Fibroblast of mammary gland (primary cell): ENCODE measurements at regions not wholly inside any gene's neighbourhood (a gene's known extent, or its start where the extent isn't known, plus 50 kb on each side); places are given as distances from the start of the nearest gene placed in this dataset.

Experiments
- DNase-seq: peaks from one replicate; pipeline ENCODE4 v3.0.0-alpha.2; 2010; ENCODE audit warnings: low read depth
- H3K4me3 ChIP-seq: 2 replicates; pipeline ENCODE4 v1.5.1; 2011; ENCODE audit warnings: low read depth, mild to moderate bottlenecking, low read length, moderate library complexity; ENCODE audit not compliant: control insufficient read depth
- TF ChIP-seq, protein P1 (sequence below): conservative IDR thresholded peaks from 2 replicates; pipeline ENCODE4 v1.5.1; 2011; ENCODE audit warnings: low read depth, low read length, inconsistent platforms; ENCODE audit not compliant: control insufficient read depth, insufficient read depth

GRCh38 chr14:44081146-44081545 is 425.9 kb downstream of the FSCB start:
- DNase-seq = no peak
- TF ChIP-seq, protein P1, sequence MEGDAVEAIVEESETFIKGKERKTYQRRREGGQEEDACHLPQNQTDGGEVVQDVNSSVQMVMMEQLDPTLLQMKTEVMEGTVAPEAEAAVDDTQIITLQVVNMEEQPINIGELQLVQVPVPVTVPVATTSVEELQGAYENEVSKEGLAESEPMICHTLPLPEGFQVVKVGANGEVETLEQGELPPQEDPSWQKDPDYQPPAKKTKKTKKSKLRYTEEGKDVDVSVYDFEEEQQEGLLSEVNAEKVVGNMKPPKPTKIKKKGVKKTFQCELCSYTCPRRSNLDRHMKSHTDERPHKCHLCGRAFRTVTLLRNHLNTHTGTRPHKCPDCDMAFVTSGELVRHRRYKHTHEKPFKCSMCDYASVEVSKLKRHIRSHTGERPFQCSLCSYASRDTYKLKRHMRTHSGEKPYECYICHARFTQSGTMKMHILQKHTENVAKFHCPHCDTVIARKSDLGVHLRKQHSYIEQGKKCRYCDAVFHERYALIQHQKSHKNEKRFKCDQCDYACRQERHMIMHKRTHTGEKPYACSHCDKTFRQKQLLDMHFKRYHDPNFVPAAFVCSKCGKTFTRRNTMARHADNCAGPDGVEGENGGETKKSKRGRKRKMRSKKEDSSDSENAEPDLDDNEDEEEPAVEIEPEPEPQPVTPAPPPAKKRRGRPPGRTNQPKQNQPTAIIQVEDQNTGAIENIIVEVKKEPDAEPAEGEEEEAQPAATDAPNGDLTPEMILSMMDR = no peak
- no peak overlapping the region for H3K4me3 ChIP-seq

GRCh38 chr14:44070046-44070445 is 437.0 kb downstream of the FSCB start:
- DNase-seq = no peak
- no peak overlapping the region for H3K4me3 ChIP-seq
- TF ChIP-seq, protein P1 = no peak

- H3K4me3 ChIP-seq = no peak overlapping the region
- TF ChIP-seq, protein P1 = no peak
- DNase-seq = no peak
Observed at GRCh38 chr14:44053422-44053821, 453.7 kb downstream of the FSCB start.

DNA sequence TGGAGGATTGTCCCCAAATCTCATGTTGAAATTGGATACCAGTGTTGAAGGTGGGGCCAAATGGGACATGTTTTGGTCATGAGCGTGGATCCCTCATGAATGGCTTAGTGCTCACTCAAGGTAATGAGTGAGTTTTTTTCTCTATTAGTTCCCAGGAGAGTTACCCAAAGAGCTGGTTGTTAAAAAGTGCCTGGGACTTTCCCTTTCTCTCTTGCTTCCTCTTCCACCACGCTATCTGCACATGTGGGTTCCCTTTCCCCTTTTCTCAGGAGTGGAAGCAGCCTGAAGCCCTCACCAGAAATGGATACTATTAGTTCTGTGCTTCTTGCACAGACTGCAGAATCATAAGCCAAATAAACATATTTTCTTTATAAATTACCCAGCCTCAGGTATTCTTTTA is 465.4 kb downstream of the FSCB start:
- no peak for DNase-seq
- TF ChIP-seq, protein P1 = no peak
- no peak overlapping the region for H3K4me3 ChIP-seq

DNA sequence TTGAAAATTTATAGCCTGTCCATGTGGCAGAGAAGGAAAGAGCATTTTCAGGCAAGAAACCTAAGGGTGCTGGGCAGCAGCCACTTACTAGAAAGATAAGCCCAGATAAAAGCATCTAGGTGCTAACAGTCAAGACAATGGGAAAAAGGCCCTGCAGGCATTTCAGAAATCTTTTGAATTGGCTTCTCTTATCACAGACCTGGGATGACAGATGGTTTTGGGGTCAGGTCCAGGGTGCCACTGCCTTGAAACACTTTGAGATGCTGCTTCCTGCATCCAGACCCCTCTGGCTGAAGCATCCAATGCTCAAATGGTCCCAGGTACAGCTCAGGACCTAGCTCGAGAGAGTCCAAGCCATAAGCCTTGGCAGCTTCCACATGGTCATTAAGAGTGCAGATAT is 466.5 kb downstream of the FSCB start:
- no peak for DNase-seq
- no peak overlapping the region for H3K4me3 ChIP-seq
- TF ChIP-seq, protein P1 = no peak

DNA sequence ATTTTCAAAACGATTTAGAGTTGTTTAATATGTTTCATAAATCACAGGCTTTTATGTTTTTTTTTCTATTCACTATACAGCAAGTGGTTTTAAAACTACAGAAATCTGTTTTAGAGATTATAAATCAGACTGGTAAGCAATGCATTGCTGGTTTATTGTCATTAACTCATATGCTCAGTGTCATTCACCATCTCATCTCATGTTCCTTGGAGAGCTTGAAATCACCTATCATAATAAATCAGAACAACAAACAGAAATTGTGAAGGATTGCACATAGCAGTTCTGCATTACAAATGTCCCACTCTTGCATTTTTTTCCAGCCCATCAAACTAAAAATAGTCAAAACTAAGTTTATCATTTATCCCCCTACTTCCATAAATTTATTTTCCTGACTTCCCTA is 470.8 kb downstream of the FSCB start:
- DNase-seq = no peak
- TF ChIP-seq, protein P1 = no peak
- no peak overlapping the region for H3K4me3 ChIP-seq

- no peak for DNase-seq
- H3K4me3 ChIP-seq = no peak overlapping the region
- TF ChIP-seq, protein P1 = no peak
Observed at GRCh38 chr14:44035707-44036106, 471.4 kb downstream of the FSCB start.
